Sigmoid colon (tissue), 6 donors: ENCODE measurements at regions not wholly inside any gene's neighbourhood (a gene's known extent, or its start where the extent isn't known, plus 50 kb on each side); places are given as distances from the start of the nearest gene placed in this dataset.
"Not testable (repeated sequence)": the region's sequence is repeated elsewhere in the genome, so short reads cannot be mapped to it uniquely, and the experiment has no call there.

Experiments
- DNase-seq: peaks from one replicate; pipeline ENCODE4 v3.0.0-alpha.2; 2019
- H3K27ac ChIP-seq, 4 donors: fragments of 200-600 bp; sonication (generic); one replicate each; pipeline ENCODE4 v1.5.1; 2016 to 2019; ENCODE audit warnings: mild to moderate bottlenecking in 1 of 4
- H3K27me3 ChIP-seq, 3 donors: fragments of 200-600 bp; sonication (generic); one replicate each; pipeline ENCODE4 v1.5.1; 2019; ENCODE audit warnings: mild to moderate bottlenecking in 1 of 3
- H3K36me3 ChIP-seq, 4 donors: fragments of 200-600 bp; sonication (generic); one replicate each; pipeline ENCODE4 v1.5.1; 2016 to 2019
- H3K4me1 ChIP-seq, 4 donors: fragments of 200-600 bp; sonication (generic); one replicate each; pipeline ENCODE4 v1.5.1; 2017 to 2019
- H3K4me3 ChIP-seq, 4 donors: fragments of 200-600 bp; sonication (generic); one replicate each; pipeline ENCODE4 v1.5.1; 2017 to 2019; ENCODE audit warnings: mild to moderate bottlenecking in 2 of 4, moderate library complexity in 1 of 4
- H3K9me3 ChIP-seq, 4 donors: fragments of 200-600 bp in 3 of 4; sonication (generic) in 3 of 4; one replicate each; pipeline versions ENCODE4 v1.5.1 to v1.6.1; 2013 to 2019
- EP300 ChIP-seq, 4 donors: sonication (generic); formaldehyde crosslinking; IDR thresholded peaks; one replicate each; pipeline ENCODE4 v1.6.1; 2017; ENCODE audit warnings: antibody characterized with exemption in 4 of 4
- POLR2A ChIP-seq, 2 donors: fragments of 450-650 bp; IDR thresholded peaks; one replicate each; pipeline ENCODE4 v1.6.1; 2016; ENCODE audit warnings: antibody characterized with exemption in 2 of 2, mild to moderate bottlenecking in 2 of 2, moderate library complexity in 2 of 2
- POLR2AphosphoS5 ChIP-seq, 4 donors: sonication (generic); formaldehyde crosslinking; IDR thresholded peaks; one replicate each; pipeline ENCODE4 v1.6.1; 2017; ENCODE audit warnings: antibody characterized with exemption in 4 of 4
- WGBS, 2 donors: extraction: QIAGEN DNeasy Blood & Tissue Kit; methylation state at CpG; one replicate each; pipeline ENCODE4 v1.1.7; 2013; 5-methylcytosine and 5-hydroxymethylcytosine counted together
- intact Hi-C: fragments of 100-400 bp; cut with DNase I; formaldehyde crosslinking; loops from one replicate; pipeline ENCODE4 v1.15.1; 2023
- TF ChIP-seq, protein P1 (sequence below), 4 experiments: fragments of 450-650 bp in 3 of 4; fragments of 200-600 bp in 1 of 4; IDR thresholded peaks; one replicate each; pipeline ENCODE4 v1.5.1; 2016 to 2019; ENCODE audit warnings: antibody characterized with exemption in 4 of 4, mild to moderate bottlenecking in 3 of 4, moderate library complexity in 2 of 4
- donor health status: healthy with polysubstance abuse.
- donor health status: healthy.

DNA sequence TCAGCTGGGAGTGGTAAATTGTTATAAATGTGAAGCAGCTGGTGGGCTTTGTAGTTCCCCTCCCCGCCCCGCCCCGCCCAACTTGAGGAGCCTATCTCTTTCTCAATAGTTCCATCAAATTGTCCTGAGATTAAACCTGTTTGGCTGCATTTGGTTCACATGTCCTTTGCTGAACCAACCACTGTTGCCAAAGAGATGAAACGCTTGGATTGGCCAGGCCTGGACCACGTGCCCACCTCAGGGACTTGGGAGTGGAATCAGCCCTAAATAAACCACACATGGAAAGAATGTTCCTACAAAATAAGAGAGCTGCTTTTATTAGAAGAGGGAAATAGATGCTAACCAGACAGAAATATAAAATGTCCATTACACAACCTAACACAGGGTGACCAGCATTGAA, 424.9 kb upstream of the KAZN start:
- Histone ChIP-seq H3K4me1 (no peaks in the 10 kb centered on the region), H3K4me3 (no peak overlapping the region), H3K27me3 (no peaks in the 10 kb centered on the region), H3K36me3 (no peaks in the 10 kb centered on the region), H3K9me3 (no peaks in the 10 kb centered on the region), H3K27ac (no peak overlapping the region)
- DNase-seq: no peak
- no peak for TF ChIP-seq POLR2AphosphoS5 (IDR thresholded peaks at IDR 0.05)
- TF ChIP-seq POLR2A (IDR thresholded peaks at IDR 0.05): no peak
- no peak for TF ChIP-seq EP300 (IDR thresholded peaks at IDR 0.05)
- TF ChIP-seq, protein P1, sequence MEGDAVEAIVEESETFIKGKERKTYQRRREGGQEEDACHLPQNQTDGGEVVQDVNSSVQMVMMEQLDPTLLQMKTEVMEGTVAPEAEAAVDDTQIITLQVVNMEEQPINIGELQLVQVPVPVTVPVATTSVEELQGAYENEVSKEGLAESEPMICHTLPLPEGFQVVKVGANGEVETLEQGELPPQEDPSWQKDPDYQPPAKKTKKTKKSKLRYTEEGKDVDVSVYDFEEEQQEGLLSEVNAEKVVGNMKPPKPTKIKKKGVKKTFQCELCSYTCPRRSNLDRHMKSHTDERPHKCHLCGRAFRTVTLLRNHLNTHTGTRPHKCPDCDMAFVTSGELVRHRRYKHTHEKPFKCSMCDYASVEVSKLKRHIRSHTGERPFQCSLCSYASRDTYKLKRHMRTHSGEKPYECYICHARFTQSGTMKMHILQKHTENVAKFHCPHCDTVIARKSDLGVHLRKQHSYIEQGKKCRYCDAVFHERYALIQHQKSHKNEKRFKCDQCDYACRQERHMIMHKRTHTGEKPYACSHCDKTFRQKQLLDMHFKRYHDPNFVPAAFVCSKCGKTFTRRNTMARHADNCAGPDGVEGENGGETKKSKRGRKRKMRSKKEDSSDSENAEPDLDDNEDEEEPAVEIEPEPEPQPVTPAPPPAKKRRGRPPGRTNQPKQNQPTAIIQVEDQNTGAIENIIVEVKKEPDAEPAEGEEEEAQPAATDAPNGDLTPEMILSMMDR (IDR thresholded peaks at IDR 0.05): no peak
- WGBS, 2 donors: 91 to 92% methylated on average over 5 of the region's 5 CpGs
- intact Hi-C loops: no loop called here

DNA sequence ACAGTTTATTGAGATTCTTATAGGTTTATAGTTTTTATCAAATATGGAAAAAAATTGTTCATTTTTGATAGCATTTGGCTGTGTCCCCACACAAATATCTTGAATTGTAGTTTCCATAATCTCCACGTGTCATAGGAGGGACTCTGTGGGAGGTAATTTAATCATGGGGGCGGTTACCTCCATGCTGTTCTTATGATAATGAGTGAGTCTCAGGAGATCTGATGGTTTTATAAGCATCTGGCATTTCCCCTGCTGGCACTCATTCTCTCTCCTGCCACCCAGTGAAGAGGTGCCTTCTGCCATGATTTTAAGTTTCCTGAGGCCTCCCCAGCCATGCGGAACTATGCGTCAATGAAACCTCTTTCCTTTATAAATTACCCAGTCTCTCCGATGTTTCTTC, 420.6 kb upstream of the KAZN start:
- H3K27me3 ChIP-seq, DNase-seq, H3K36me3 ChIP-seq, H3K9me3 ChIP-seq, H3K27ac ChIP-seq, H3K4me1 ChIP-seq, H3K4me3 ChIP-seq, intact Hi-C loops: not testable (repeated sequence)
- WGBS, 2 donors: 82 to 83% methylated on average over 5 of the region's 5 CpGs

DNA sequence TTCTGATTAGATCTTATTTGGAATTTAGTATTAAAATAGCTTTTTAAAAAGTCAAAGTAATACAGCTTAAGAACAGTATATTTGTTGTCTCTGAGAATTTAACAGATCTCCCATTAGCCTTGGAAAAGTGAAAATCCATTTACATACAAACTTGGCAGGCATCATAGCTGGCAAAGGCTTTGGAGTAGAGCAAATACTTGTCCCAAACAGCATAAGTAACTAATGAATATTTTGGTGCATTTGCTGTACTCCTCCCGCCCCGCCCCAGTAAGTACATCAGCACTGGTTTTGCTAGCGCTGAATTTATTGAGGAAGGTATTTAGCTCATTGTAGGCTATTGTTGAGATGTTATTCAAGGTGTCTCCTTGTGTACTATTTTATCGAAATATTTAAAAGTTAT, 417.7 kb upstream of the KAZN start:
- Histone ChIP-seq H3K9me3 (no peaks in the 10 kb centered on the region), H3K4me1 (no peaks in the 10 kb centered on the region), H3K4me3 (no peak overlapping the region), H3K36me3 (no peaks in the 10 kb centered on the region), H3K27me3 (no peaks in the 10 kb centered on the region), H3K27ac (no peak overlapping the region)
- intact Hi-C loops: no loop called here
- 73 to 84% methylated on average over 4 of the region's 4 CpGs for WGBS, 2 donors
- no peak for DNase-seq
- TF ChIP-seq, protein P1 (IDR thresholded peaks at IDR 0.05): no peak
- no peak for TF ChIP-seq POLR2A (IDR thresholded peaks at IDR 0.05)
- TF ChIP-seq POLR2AphosphoS5 (IDR thresholded peaks at IDR 0.05): no peak
- TF ChIP-seq EP300 (IDR thresholded peaks at IDR 0.05): no peak

DNA sequence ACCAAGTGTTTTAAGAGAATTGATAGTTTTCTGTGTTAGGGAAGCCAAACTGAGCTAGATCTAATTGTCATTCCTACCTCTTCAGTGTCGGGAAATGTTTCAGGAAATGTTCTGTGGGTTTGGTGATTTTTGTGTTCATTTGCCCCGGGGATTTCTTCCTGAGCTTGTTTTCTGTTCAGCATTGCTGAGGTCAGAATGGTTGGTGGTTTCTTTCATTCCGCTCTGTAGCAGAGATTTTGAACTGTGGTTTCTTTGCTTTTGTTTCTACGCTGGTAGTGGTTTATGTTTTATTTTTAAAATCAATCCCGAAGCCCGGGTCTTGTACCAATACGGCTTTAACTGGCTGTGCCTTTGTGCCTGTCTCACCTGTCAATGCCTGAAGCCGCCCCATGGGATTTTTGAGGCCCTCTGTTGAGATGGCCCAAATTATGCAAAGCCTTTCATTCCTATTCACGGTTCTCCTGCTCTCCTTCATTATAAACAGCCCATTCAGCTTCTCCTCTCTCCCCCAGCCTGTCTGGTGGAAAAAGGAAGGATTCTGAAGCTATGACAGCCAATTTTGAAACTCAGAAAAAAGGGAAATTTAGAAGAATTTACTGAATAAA, 417.2 kb upstream of the KAZN start:
- Histone ChIP-seq H3K4me1 (no peaks in the 10 kb centered on the region), H3K9me3 (no peaks in the 10 kb centered on the region), H3K36me3 (no peaks in the 10 kb centered on the region), H3K4me3 (no peak overlapping the region), H3K27ac (no peak overlapping the region), H3K27me3 (no peaks in the 10 kb centered on the region)
- intact Hi-C loops: no loop called here
- no peak for TF ChIP-seq POLR2AphosphoS5 (IDR thresholded peaks at IDR 0.05)
- TF ChIP-seq POLR2A (IDR thresholded peaks at IDR 0.05): no peak
- TF ChIP-seq, protein P1 (IDR thresholded peaks at IDR 0.05): no peak
- no peak for TF ChIP-seq EP300 (IDR thresholded peaks at IDR 0.05)
- WGBS, 2 donors: 50 to 84% methylated on average over 9 of the region's 9 CpGs
- no peak for DNase-seq

DNA sequence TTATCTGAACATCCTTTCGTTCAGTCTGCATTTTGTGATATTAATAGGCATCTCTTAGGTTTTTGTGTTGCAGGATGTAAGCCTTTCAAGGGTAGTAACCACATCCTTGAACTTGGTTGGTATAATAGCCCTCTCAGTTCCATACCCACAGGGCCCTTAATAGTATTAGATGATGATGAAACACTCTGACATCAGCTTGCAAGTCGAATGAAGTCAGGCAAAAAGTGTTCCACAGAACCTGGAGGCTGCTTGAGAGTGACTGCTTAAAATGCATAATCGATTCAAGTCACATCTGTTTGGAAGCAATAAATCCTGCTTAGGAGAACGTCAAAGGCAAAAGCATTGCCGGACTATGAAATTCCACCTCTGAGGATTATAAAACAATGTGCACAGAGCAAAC, 415.6 kb upstream of the KAZN start:
- TF ChIP-seq EP300 (IDR thresholded peaks at IDR 0.05) (no peak), POLR2A (IDR thresholded peaks at IDR 0.05) (no peak), POLR2AphosphoS5 (IDR thresholded peaks at IDR 0.05) (no peak)
- TF ChIP-seq, protein P1 (IDR thresholded peaks at IDR 0.05): no peak
- no peaks in the 10 kb centered on the region for H3K9me3 ChIP-seq
- H3K4me3 ChIP-seq: no peak overlapping the region
- H3K27ac ChIP-seq: no peak overlapping the region
- no peaks in the 10 kb centered on the region for H3K27me3 ChIP-seq
- no peak for DNase-seq
- H3K36me3 ChIP-seq: no peaks in the 10 kb centered on the region
- 82 to 87% methylated on average over 5 of the region's 5 CpGs for WGBS, 2 donors
- H3K4me1 ChIP-seq: no peaks in the 10 kb centered on the region
- intact Hi-C loops: no loop called here
